H1 (cell line): ENCODE measurements at regions not wholly inside any gene's neighbourhood (a gene's known extent, or its start where the extent isn't known, plus 50 kb on each side); places are given as distances from the start of the nearest gene placed in this dataset.

ENCODE experiments used
- BACH1 ChIP-seq: IDR thresholded peaks from 2 replicates; pipeline ENCODE4 v1.6.1; 2012; ENCODE audit warnings: low read length, improper control_type of control experiment
- BRCA1 ChIP-seq: IDR thresholded peaks from 2 replicates; pipeline ENCODE4 v1.6.1; 2012; ENCODE audit warnings: low read depth, low read length, improper control_type of control experiment
- CBX5 ChIP-seq: fragments of 300-800, 300-1000 bp; sonication (generic); IDR thresholded peaks from 2 replicates; pipeline ENCODE4 v1.7.1; 2016; ENCODE audit warnings: antibody characterized with exemption, low read length, low read depth
- EZH2 ChIP-seq: fragments of 200-600 bp; sonication (generic); IDR thresholded peaks from 2 replicates; pipeline ENCODE4 v1.7.1; 2012; ENCODE audit warnings: low read depth, mild to moderate bottlenecking, moderate library complexity, low read length, inconsistent platforms; ENCODE audit not compliant: severe bottlenecking
- MAX ChIP-seq: IDR thresholded peaks from 2 replicates; pipeline ENCODE4 v1.6.1; 2012; ENCODE audit warnings: inconsistent platforms
- POLR2A ChIP-seq, 2 experiments: IDR thresholded peaks; 1 replicate in 1 of 2; 2 replicates in 1 of 2; pipeline ENCODE4 v1.6.1; 2011; ENCODE audit warnings: low read depth in 2 of 2, low read length in 2 of 2, mild to moderate bottlenecking in 2 of 2; ENCODE audit errors: control extremely low read depth in 1 of 2
- POLR2AphosphoS5 ChIP-seq: IDR thresholded peaks from 2 replicates; pipeline ENCODE4 v1.6.1; 2011; ENCODE audit warnings: low read depth, low read length
- RAD21 ChIP-seq, 2 experiments: IDR thresholded peaks in 1 of 2; conservative IDR thresholded peaks in 1 of 2; 2 replicates each; pipeline ENCODE4 v1.6.1; 2011; ENCODE audit warnings: low read depth in 2 of 2, low read length in 2 of 2, improper control_type of control experiment in 1 of 2, inconsistent platforms in 1 of 2, mild to moderate bottlenecking in 1 of 2, moderate library complexity in 1 of 2
- SIN3A ChIP-seq, 2 experiments: IDR thresholded peaks in 1 of 2; conservative IDR thresholded peaks in 1 of 2; 2 replicates each; pipeline ENCODE4 v1.6.1; 2011 to 2012; ENCODE audit warnings: low read length in 2 of 2, improper control_type of control experiment in 1 of 2, low read depth in 1 of 2, mild to moderate bottlenecking in 1 of 2
- SUZ12 ChIP-seq: fragments of 200-600 bp; sonication (generic); IDR thresholded peaks from 2 replicates; pipeline ENCODE4 v1.6.1; 2012; ENCODE audit warnings: mild to moderate bottlenecking, inconsistent platforms, low read length, moderate library complexity, mixed read lengths
- YY1 ChIP-seq: IDR thresholded peaks from 2 replicates; pipeline ENCODE4 v1.6.1; 2011; ENCODE audit warnings: low read depth, mild to moderate bottlenecking, low read length
- ZNF274 ChIP-seq: IDR thresholded peaks from 2 replicates; pipeline ENCODE4 v1.7.0; 2012; ENCODE audit warnings: low read length, borderline replicate concordance; ENCODE audit errors: extremely low read depth
- TF ChIP-seq, protein P1 (sequence below), 3 experiments: IDR thresholded peaks; 1 replicate in 2 of 3; 2 replicates in 1 of 3; pipeline versions ENCODE4 v1.5.1 to v1.6.1; 2011; ENCODE audit warnings: low read length in 3 of 3, mild to moderate bottlenecking in 3 of 3, inconsistent platforms in 2 of 3, low read depth in 1 of 3, moderate library complexity in 1 of 3; ENCODE audit not compliant: insufficient read depth in 1 of 3; ENCODE audit errors: control extremely low read depth in 1 of 3
- TF ChIP-seq, protein P2 (sequence below): IDR thresholded peaks from 2 replicates; pipeline ENCODE4 v1.6.1; 2011; ENCODE audit warnings: low read depth, mild to moderate bottlenecking, low read length; ENCODE audit not compliant: insufficient read depth

GRCh38 chr4:181860668-181861067 lies 382.5 kb upstream of the TENM3 start:
- TF ChIP-seq POLR2A (IDR thresholded peaks at IDR 0.05; ENCODE audit: control extremely low read depth in 1 of 2, low read depth in 2 of 2, low read length in 2 of 2) (no peak), EZH2 (no peak), SUZ12 (no peak), POLR2AphosphoS5 (no peak), CBX5 (no peak), BACH1 (no peak), ZNF274 (no peak), YY1 (no peak), MAX (no peak), RAD21 (IDR thresholded peaks at IDR 0.05 in 1 of 2, conservative IDR thresholded peaks at IDR 0.05 in 1 of 2; ENCODE audit: low read depth in 2 of 2, low read length in 2 of 2) (no peak), SIN3A (conservative IDR thresholded peaks at IDR 0.05 in 1 of 2, IDR thresholded peaks at IDR 0.05 in 1 of 2; ENCODE audit: low read depth in 1 of 2, low read length in 2 of 2) (no peak), BRCA1 (no peak)
- TF ChIP-seq, protein P1, sequence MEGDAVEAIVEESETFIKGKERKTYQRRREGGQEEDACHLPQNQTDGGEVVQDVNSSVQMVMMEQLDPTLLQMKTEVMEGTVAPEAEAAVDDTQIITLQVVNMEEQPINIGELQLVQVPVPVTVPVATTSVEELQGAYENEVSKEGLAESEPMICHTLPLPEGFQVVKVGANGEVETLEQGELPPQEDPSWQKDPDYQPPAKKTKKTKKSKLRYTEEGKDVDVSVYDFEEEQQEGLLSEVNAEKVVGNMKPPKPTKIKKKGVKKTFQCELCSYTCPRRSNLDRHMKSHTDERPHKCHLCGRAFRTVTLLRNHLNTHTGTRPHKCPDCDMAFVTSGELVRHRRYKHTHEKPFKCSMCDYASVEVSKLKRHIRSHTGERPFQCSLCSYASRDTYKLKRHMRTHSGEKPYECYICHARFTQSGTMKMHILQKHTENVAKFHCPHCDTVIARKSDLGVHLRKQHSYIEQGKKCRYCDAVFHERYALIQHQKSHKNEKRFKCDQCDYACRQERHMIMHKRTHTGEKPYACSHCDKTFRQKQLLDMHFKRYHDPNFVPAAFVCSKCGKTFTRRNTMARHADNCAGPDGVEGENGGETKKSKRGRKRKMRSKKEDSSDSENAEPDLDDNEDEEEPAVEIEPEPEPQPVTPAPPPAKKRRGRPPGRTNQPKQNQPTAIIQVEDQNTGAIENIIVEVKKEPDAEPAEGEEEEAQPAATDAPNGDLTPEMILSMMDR (IDR thresholded peaks at IDR 0.05; ENCODE audit: control extremely low read depth in 1 of 3, insufficient read depth in 1 of 3, low read depth in 1 of 3, low read length in 3 of 3) = no peak
- TF ChIP-seq, protein P2, sequence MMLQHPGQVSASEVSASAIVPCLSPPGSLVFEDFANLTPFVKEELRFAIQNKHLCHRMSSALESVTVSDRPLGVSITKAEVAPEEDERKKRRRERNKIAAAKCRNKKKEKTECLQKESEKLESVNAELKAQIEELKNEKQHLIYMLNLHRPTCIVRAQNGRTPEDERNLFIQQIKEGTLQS = no peak
